GM13977 (cell line): ENCODE measurements at regions not wholly inside any gene's neighbourhood (a gene's known extent, or its start where the extent isn't known, plus 50 kb on each side); places are given as distances from the start of the nearest gene placed in this dataset.
"Not testable (repeated sequence)": the region's sequence is repeated elsewhere in the genome, so short reads cannot be mapped to it uniquely, and the experiment has no call there.

Experiments
- DNase-seq: peaks from one replicate; pipeline ENCODE4 v3.0.0; 2012; ENCODE audit warnings: low spot score
- CTCF ChIP-seq: IDR thresholded peaks from 2 replicates; pipeline ENCODE4 v1.5.1; 2012; ENCODE audit warnings: mild to moderate bottlenecking, control low read depth; ENCODE audit not compliant: insufficient read depth; ENCODE audit errors: extremely low read depth, missing control alignments
- in situ Hi-C: fragments of 300-500 bp; cut with MboI; formaldehyde crosslinking; loops from one replicate; pipeline ENCODE4 v1.12.0; 2022; ENCODE audit warnings: low sequenced_read_pairs, low pct_unique_long_range_greater_than_20kb, mixed read lengths, inconsistent platforms; ENCODE audit not compliant: unreplicated experiment

GRCh38 chr3:81872566-81872965, 111.1 kb upstream of the GBE1 start:
- in situ Hi-C loops, result no loop called here
- no peak for TF ChIP-seq CTCF
- no peak for DNase-seq

- in situ Hi-C loops, result no loop called here
- DNase-seq, result no peak
- no peak for TF ChIP-seq CTCF
Observed at GRCh38 chr3:81871358-81872155, 110.1 kb upstream of the GBE1 start.

GRCh38 chr3:81869382-81869781, 107.9 kb upstream of the GBE1 start:
- TF ChIP-seq CTCF, result no peak
- no peak for DNase-seq
- in situ Hi-C loops, result no loop called here

GRCh38 chr3:81868597-81868996, 107.2 kb upstream of the GBE1 start:
- TF ChIP-seq CTCF, result no peak
- DNase-seq, result no peak
- in situ Hi-C loops, result no loop called here

GRCh38 chr3:81867875-81868274, 106.4 kb upstream of the GBE1 start:
- TF ChIP-seq CTCF, result no peak
- no peak for DNase-seq
- in situ Hi-C loops, result no loop called here

GRCh38 chr3:81865164-81865563, 103.7 kb upstream of the GBE1 start:
- DNase-seq, in situ Hi-C loops: not testable (repeated sequence)

- DNase-seq, result no peak
- no peak for TF ChIP-seq CTCF
- in situ Hi-C loops, result no loop called here
Observed at GRCh38 chr3:81864272-81864671, 102.8 kb upstream of the GBE1 start.
